SK-MEL-5 (cell line): ENCODE measurements at regions not wholly inside any gene's neighbourhood (a gene's known extent, or its start where the extent isn't known, plus 50 kb on each side); places are given as distances from the start of the nearest gene placed in this dataset.

Source experiments
- DNase-seq: peaks from one replicate; pipeline ENCODE4 v3.0.0-alpha.2; 2016; ENCODE audit warnings: low read depth, low spot score
- in situ Hi-C: cut with HindIII; loops from 2 replicates; pipeline ENCODE4 v1.10.0; 2016; ENCODE audit warnings: low sequenced_read_pairs, high pct_unique_total_duplicates, low pct_unique_long_range_greater_than_20kb

- in situ Hi-C loops, result no loop called here
- DNase-seq, result no peak
Measured at GRCh38 chr10:43971981-43972380, 323.3 kb upstream of the ZNF32 start.

DNA sequence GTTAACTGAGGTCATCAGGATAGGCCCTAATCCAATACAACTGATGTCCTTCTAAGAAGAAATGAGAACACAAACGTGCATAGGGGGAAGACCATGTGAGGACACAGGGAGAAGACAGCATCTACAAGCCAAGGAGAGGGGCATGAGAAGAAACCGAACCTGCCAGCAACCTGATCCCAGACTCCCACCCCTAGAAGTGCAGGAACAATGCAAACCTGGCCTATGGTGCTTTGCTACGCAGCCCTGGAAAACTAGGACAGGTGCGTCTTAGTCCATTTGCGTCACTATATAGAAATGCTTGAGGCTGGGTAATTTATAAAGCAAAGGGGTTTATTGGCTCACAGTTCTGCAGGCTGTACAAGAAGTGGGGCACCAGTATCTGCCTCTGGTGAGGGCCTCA is 322.6 kb upstream of the ZNF32 start:
- in situ Hi-C loops, result no loop called here

GRCh38 chr10:43970717-43971116 is 322.0 kb upstream of the ZNF32 start:
- in situ Hi-C loops, result no loop called here
- DNase-seq, result no peak

More for the DNA sequence above, 322.6 kb upstream of the ZNF32 start:
- DNase-seq, result no peak

- in situ Hi-C loops, result no loop called here
- DNase-seq, result no peak
Measured at GRCh38 chr10:43970018-43970698, 321.5 kb upstream of the ZNF32 start.

DNA sequence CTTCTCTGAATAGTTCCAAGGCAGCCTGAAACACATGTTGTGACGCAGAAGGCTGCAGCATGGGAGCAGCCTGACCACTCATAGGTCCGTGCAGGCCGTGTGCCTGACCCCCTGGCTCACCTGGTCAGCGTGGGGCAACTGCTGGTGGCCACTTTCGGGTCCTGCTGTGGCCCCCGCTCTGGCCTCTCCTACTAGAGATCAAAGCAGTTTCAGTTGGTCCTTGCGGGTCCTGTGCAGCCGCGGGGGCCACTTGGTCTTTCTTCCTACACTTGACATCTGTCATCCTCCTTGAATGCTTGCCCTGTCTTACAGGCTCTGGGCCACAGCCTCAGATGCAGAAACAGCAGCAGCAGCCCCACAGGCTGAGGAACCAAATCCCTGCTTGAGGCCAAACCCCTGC is 320.8 kb upstream of the ZNF32 start:
- DNase-seq, result no peak
- in situ Hi-C loops, result no loop called here

GRCh38 chr10:43968961-43969360 is 320.3 kb upstream of the ZNF32 start:
- no peak for DNase-seq
- in situ Hi-C loops, result no loop called here

DNA sequence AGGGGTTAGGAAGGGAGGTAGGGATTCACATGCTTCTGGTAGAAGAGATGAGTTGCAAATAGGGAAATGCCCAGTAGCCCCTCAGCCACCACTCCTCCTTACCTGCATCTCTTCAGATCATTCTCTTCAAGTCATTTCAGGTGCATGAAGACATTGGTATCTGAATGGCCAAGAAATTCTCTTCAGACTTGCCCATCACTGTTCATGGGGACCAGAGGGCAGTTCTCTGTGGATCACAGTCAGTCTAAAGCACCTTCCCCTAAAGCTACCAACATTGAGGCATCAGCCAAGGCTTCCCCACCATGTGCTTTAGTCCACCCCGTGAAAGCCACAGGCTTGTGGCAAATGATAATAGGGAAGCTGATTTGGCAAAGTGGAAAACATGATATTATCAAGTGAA is 319.4 kb upstream of the ZNF32 start:
- in situ Hi-C loops, result no loop called here
- no peak for DNase-seq

DNA sequence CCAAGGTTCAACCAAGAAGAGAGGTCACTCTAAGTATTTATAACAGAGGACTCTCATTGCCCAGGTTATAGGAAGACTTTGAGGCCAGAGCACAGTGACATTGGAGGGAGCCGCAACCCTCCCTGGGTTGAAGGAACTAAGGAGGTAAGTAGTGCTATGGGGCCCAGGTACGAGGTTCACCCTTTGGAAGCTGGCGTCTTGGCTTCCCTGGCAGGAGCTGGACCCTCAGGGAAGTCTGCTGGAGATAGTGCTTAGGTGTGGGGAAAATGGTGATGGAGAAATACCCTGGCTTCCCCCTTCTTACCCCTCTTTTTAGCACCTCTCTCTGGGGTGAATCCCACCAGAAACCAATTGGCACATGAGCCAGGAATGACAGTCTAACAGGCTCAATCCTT is 317.9 kb upstream of the ZNF32 start:
- in situ Hi-C loops, result no loop called here
- no peak for DNase-seq

- DNase-seq, result no peak
- in situ Hi-C loops, result no loop called here
Measured at GRCh38 chr10:43965918-43966570, 317.4 kb upstream of the ZNF32 start.

GRCh38 chr10:43965033-43965917 is 316.6 kb upstream of the ZNF32 start:
- in situ Hi-C loops, result no loop called here
- DNase-seq, result no peak

DNA sequence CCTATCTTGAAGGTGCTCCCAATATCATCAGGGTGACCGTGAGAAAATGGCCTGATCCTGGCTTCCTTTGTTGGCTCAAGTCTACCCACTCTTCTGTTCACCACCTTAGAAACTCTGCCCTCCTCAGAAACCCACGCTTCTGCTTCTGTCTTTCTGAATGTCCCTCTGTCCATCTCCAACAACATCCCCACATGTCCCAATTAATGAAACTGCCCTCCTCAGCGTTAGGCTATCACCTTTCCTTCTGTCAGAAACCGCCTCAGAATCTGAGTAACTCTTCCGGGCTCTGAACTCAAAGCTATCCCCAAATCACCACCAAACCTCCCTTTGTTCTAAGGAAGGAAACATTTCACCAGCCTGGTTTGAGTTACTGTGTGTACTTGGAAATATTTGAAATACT is 315.8 kb upstream of the ZNF32 start:
- in situ Hi-C loops, result no loop called here
- DNase-seq, result no peak

DNA sequence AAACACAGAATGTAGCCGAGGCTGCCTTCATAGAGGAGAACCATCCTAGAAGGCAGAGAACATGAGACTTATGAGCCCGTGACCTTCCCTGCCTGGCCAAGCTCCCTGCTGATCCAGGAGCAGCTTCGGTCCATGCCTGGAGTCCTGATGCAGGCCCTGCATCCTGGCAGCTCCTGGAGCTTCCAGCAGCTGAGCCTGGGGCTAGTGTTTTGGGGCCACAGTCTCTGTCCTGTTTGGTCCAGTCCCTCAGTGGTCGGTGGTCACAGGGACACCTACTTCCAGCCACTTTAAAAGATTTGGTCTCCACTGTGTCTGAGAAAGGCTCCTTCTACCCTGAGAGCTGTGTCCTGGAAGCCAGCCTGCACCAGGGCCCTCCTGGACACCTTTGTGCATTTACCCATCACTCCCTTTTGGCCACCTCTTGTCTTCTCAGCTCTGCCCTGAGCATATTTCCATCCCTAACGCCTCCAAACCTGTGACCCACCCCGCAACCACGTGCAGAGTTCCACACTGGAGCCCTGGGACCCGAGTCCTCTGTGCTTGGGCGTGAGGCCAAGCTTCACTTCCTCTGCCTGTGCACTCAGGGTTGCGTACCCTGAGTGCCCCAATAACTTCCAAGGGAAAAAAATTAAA is 315.2 kb upstream of the ZNF32 start:
- in situ Hi-C loops, result no loop called here

DNA sequence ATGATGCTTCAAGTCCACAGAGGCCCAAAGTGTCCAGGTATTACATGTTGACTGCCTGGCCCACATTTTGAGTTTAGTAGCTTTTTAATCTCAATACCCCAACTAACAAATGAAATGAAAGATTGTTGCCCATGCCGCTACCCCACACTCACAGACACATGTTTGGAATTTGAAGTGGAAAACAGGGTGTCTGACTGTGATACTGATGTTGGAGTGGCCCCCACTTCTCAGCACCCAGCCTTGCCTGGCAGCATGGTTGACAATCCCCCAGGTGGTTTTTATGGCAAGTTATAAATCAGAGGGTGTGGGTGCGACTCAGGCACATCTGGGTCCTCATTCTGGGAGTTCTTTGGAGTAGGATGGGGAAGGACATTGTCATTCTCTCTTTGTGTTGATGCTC is 314.7 kb upstream of the ZNF32 start:
- in situ Hi-C loops, result no loop called here
- no peak for DNase-seq

More for the DNA sequence above, 315.2 kb upstream of the ZNF32 start:
- no peak for DNase-seq

- DNase-seq, result no peak
- in situ Hi-C loops, result no loop called here
Measured at GRCh38 chr10:43962346-43963191, 313.9 kb upstream of the ZNF32 start.

- DNase-seq, result no peak
- in situ Hi-C loops, result no loop called here
Measured at GRCh38 chr10:43961523-43962345, 313.1 kb upstream of the ZNF32 start.

DNA sequence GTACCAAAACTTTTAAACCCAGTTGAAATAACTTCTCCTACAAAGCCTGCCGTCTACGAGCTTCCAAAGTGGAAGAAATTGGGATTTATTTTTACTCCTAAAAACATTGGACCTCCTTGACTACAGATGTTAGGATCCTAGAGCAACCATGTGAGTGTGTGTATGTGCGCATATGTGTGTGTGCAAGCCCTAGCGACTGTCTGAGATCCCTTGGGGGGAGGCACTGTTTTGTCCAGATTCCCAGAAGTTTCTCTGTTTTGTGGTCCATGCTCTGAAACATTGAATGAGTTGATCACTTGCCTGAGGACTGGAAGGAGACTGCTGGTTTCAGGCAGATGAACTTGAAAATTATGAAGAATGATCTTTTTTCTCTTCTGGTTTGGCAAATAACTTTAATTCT is 312.3 kb upstream of the ZNF32 start:
- no peak for DNase-seq
- in situ Hi-C loops, result no loop called here

DNA sequence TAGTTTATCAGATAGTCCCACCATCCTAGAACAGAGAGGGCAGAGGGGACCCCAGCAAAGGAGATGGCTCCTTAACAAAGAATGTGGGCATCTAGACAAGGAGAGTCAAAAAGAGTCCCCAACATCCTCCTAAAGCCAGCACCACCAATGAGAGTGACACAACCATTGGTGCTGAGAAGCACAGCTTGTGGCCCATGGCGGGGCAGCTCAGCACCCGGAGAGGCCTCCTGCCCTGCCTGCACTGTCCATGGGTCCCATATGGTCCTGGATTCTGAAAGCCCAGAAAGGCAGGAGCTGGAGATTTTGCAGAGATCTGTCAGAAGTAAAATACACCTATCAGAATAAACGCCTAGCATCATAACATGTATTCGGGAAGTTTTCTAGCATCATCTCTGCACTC is 311.8 kb upstream of the ZNF32 start:
- in situ Hi-C loops, result no loop called here
- DNase-seq, result no peak
